GM19468 (cell line): ENCODE measurements at regions not wholly inside any gene's neighbourhood (a gene's known extent, or its start where the extent isn't known, plus 50 kb on each side); places are given as distances from the start of the nearest gene placed in this dataset.

Experiments
- ATAC-seq: cut with Tn5 transposase; IDR thresholded peaks from one replicate; pipeline ENCODE4 v1.9.1; 2021; ENCODE audit warnings: mild to moderate bottlenecking, moderate library complexity, moderate number of reproducible peaks; ENCODE audit not compliant: unreplicated experiment; ENCODE audit errors: extremely low read depth

GRCh38 chr10:108132303-108132702 lies 967.8 kb upstream of the SORCS1 start:
- ATAC-seq = no peak

- ATAC-seq = no peak
Observed at GRCh38 chr10:108130575-108130974, 966.1 kb upstream of the SORCS1 start.

GRCh38 chr10:108112218-108112617 lies 947.7 kb upstream of the SORCS1 start:
- ATAC-seq = no peak

GRCh38 chr10:108104551-108105156 lies 940.1 kb upstream of the SORCS1 start:
- no peak for ATAC-seq

GRCh38 chr10:108097258-108097657 lies 932.8 kb upstream of the SORCS1 start:
- ATAC-seq = no peak

GRCh38 chr10:108095932-108096925 lies 931.7 kb upstream of the SORCS1 start:
- no peak for ATAC-seq

- no peak for ATAC-seq
Observed at GRCh38 chr10:108090476-108091215, 926.1 kb upstream of the SORCS1 start.

GRCh38 chr10:108086502-108086901 lies 922.0 kb upstream of the SORCS1 start:
- no peak for ATAC-seq

- ATAC-seq = no peak
Observed at GRCh38 chr10:108082596-108082995, 918.1 kb upstream of the SORCS1 start.

- ATAC-seq = no peak
Observed at GRCh38 chr10:108078263-108078662, 913.8 kb upstream of the SORCS1 start.

GRCh38 chr10:108072466-108072865 lies 908.0 kb upstream of the SORCS1 start:
- no peak for ATAC-seq

- ATAC-seq = no peak
Observed at GRCh38 chr10:108070789-108071188, 906.3 kb upstream of the SORCS1 start.

GRCh38 chr10:108069096-108069495 lies 904.6 kb upstream of the SORCS1 start:
- no peak for ATAC-seq

- no peak for ATAC-seq
Observed at GRCh38 chr10:108064746-108065260, 900.3 kb upstream of the SORCS1 start.

GRCh38 chr10:108060246-108060645 lies 895.7 kb upstream of the SORCS1 start:
- no peak for ATAC-seq

GRCh38 chr10:108055506-108055905 lies 891.0 kb upstream of the SORCS1 start:
- no peak for ATAC-seq

- ATAC-seq = no peak
Observed at GRCh38 chr10:108052981-108053380, 888.5 kb upstream of the SORCS1 start.

- no peak for ATAC-seq
Observed at GRCh38 chr10:108051218-108051617, 886.7 kb upstream of the SORCS1 start.

GRCh38 chr10:108050626-108051025 lies 886.1 kb upstream of the SORCS1 start:
- no peak for ATAC-seq

- no peak for ATAC-seq
Observed at GRCh38 chr10:108049668-108050067, 885.2 kb upstream of the SORCS1 start.

- no peak for ATAC-seq
Observed at GRCh38 chr10:108048898-108049297, 884.4 kb upstream of the SORCS1 start.
